GM12878 (cell line): ENCODE measurements at regions not wholly inside any gene's neighbourhood (a gene's known extent, or its start where the extent isn't known, plus 50 kb on each side); places are given as distances from the start of the nearest gene placed in this dataset.

Experiments
- ATAC-seq: fragments of 200-7000 bp; cut with Tn5 transposase; 3 replicates; pipeline ENCODE4 v1.9.1; 2020; ENCODE audit warnings: mild to moderate bottlenecking, moderate library complexity
- BruUV-seq: library from RNA; stranded (reverse); fragments of 400-500 nt; replicated peaks from 2 replicates; lab custom pipeline; 2021; lab: Mats Ljungman, UMichigan
- CTCF ChIA-PET: fragments of 300-600 bp; sonication (Branson Sonifier 250); formaldehyde crosslinking; extraction: SDS; loops from one replicate; lab custom pipeline; 2021; ENCODE audit warnings: inconsistent platforms; lab: Yijun Ruan, JAX
- POLR2A ChIA-PET: fragments of 350-600 bp; formaldehyde crosslinking; extraction: SDS; loops from one replicate; lab custom pipeline; 2021; ENCODE audit warnings: inconsistent platforms; lab: Charles Lee
- RAD21 ChIA-PET: fragments of 300-600 bp; sonication (Branson Sonifier 250); formaldehyde crosslinking; loops from one replicate; lab custom pipeline; 2023; ENCODE audit warnings: antibody characterized with exemption; ENCODE audit not compliant: unreplicated experiment; lab: Charles Lee
- SMC1A ChIA-PET: fragments of 300-600 bp; sonication (Branson Sonifier 250); formaldehyde crosslinking; loops from one replicate; lab custom pipeline; 2023; ENCODE audit not compliant: unreplicated experiment, uncharacterized antibody; lab: Charles Lee
- DNase-seq: peaks from one replicate; pipeline ENCODE4 v3.0.0-alpha.2; 2011; ENCODE audit warnings: low read depth, low spot score
- FAIRE-seq: peaks from 3 replicates; lab custom pipeline; 2011; peaks lifted over from hg19 to GRCh38; lab: Jason Lieb, UNC
- H2AFZ ChIP-seq: 2 replicates; pipeline ENCODE4 v1.6.0; 2011; ENCODE audit warnings: low read depth, low read length, control low read depth; ENCODE audit not compliant: control insufficient read depth
- H3K27ac ChIP-seq: 2 replicates; pipeline ENCODE4 v1.5.1; 2011; ENCODE audit warnings: control low read depth; ENCODE audit not compliant: control insufficient read depth, insufficient read depth
- H3K27me3 ChIP-seq, 2 experiments: replicated peaks in 1 of 2; 2 replicates each; pipeline versions ENCODE4 v1.6.0 to v1.6.1; 2011; ENCODE audit warnings: low read length in 1 of 2; ENCODE audit not compliant: control insufficient read depth in 2 of 2, insufficient read depth in 2 of 2
- H3K36me3 ChIP-seq, 2 experiments: 2 replicates each; pipeline ENCODE4 v1.5.1; 2011; ENCODE audit warnings: low read length in 1 of 2; ENCODE audit not compliant: control insufficient read depth in 2 of 2, insufficient read depth in 2 of 2
- H3K4me1 ChIP-seq: 2 replicates; pipeline ENCODE4 v1.6.1; 2011; ENCODE audit warnings: mild to moderate bottlenecking, low read length, moderate library complexity, mixed read lengths; ENCODE audit not compliant: control insufficient read depth, insufficient read depth
- H3K4me2 ChIP-seq: 2 replicates; pipeline ENCODE4 v1.6.0; 2011; ENCODE audit warnings: control low read depth; ENCODE audit not compliant: control insufficient read depth, insufficient read depth
- H3K4me3 ChIP-seq: fragments of 200-600 bp; sonication (generic); 2 replicates; pipeline ENCODE4 v1.5.1; 2016
- H3K79me2 ChIP-seq: 2 replicates; pipeline ENCODE4 v1.6.0; 2011; ENCODE audit warnings: low read length; ENCODE audit not compliant: control insufficient read depth, insufficient read depth
- H3K9ac ChIP-seq: 2 replicates; pipeline ENCODE4 v1.8.0; 2011; ENCODE audit warnings: low read length, control low read depth, mixed read lengths; ENCODE audit not compliant: control insufficient read depth, insufficient read depth
- H3K9me3 ChIP-seq: replicated peaks from 3 replicates; pipeline ENCODE4 v1.5.1; 2011; ENCODE audit warnings: mild to moderate bottlenecking, low read length; ENCODE audit not compliant: control insufficient read depth, insufficient read depth
- H4K20me1 ChIP-seq: 2 replicates; pipeline ENCODE4 v1.6.0; 2011; ENCODE audit not compliant: control insufficient read depth, insufficient read depth
- CBFB ChIP-seq: IDR thresholded peaks from 2 replicates; pipeline ENCODE4 v1.6.1; 2016; ENCODE audit warnings: antibody characterized with exemption, low read depth
- CHD2 ChIP-seq: IDR thresholded peaks from 2 replicates; pipeline ENCODE4 v1.6.1; 2011; ENCODE audit warnings: low read depth, low read length, improper control_type of control experiment, borderline replicate concordance
- CHD4 ChIP-seq: fragments of 200-600 bp; sonication (generic); IDR thresholded peaks from 2 replicates; pipeline ENCODE4 v1.6.1; 2016; ENCODE audit warnings: mild to moderate bottlenecking
- EP300 ChIP-seq, 2 experiments: fragments of 150-350 bp in 1 of 2; IDR thresholded peaks; 2 replicates each; pipeline ENCODE4 v1.6.1; 2011 to 2012; ENCODE audit warnings: low read depth in 2 of 2, low read length in 2 of 2, borderline replicate concordance in 1 of 2, improper control_type of control experiment in 1 of 2, inconsistent platforms in 1 of 2; ENCODE audit not compliant: control insufficient read depth in 1 of 2
- EZH2 ChIP-seq: IDR thresholded peaks from 2 replicates; pipeline ENCODE4 v1.6.1; 2012; ENCODE audit warnings: low read depth, mild to moderate bottlenecking, control low read depth, inconsistent platforms, low read length, borderline replicate concordance; ENCODE audit not compliant: control insufficient read depth
- LARP7 ChIP-seq: fragments of 450-650 bp; IDR thresholded peaks from 2 replicates; pipeline ENCODE4 v1.6.1; 2017; ENCODE audit warnings: mild to moderate bottlenecking
- NFXL1 ChIP-seq: fragments of 450-650 bp; IDR thresholded peaks from 2 replicates; pipeline ENCODE4 v1.6.1; 2017; ENCODE audit warnings: antibody characterized with exemption, mild to moderate bottlenecking, borderline replicate concordance
- NR2C2 ChIP-seq: IDR thresholded peaks from 2 replicates; pipeline ENCODE4 v1.6.1; 2011; ENCODE audit warnings: borderline replicate concordance, low read depth; ENCODE audit not compliant: control insufficient read depth, insufficient read length
- PML ChIP-seq: IDR thresholded peaks from 2 replicates; pipeline ENCODE4 v1.6.1; 2012; ENCODE audit warnings: low read length, inconsistent platforms
- RFX5 ChIP-seq: IDR thresholded peaks from 2 replicates; pipeline ENCODE4 v1.6.1; 2011; ENCODE audit warnings: low read depth, low read length, improper control_type of control experiment
- SIN3A ChIP-seq: IDR thresholded peaks from 2 replicates; pipeline ENCODE4 v1.6.1; 2012; ENCODE audit warnings: low read depth, low read length, improper control_type of control experiment
- SREBF2 ChIP-seq: IDR thresholded peaks from 2 replicates; pipeline ENCODE4 v1.6.1; 2012; ENCODE audit warnings: mild to moderate bottlenecking, low read length
- SRF ChIP-seq, 2 experiments: IDR thresholded peaks; 2 replicates each; pipeline ENCODE4 v1.6.1; 2011; ENCODE audit warnings: low read depth in 2 of 2, low read length in 2 of 2, mild to moderate bottlenecking in 1 of 2, moderate library complexity in 1 of 2
- STAT3 ChIP-seq: IDR thresholded peaks from 2 replicates; pipeline ENCODE4 v1.6.1; 2011; ENCODE audit warnings: low read depth, low read length, improper control_type of control experiment
- ZNF24 ChIP-seq: fragments of 450-650 bp; IDR thresholded peaks from 2 replicates; pipeline ENCODE4 v1.6.1; 2017; ENCODE audit warnings: antibody characterized with exemption, mild to moderate bottlenecking
- WGBS: methylation state at CpG from one replicate; pipeline ENCODE4 v1.1.6; 2016; ENCODE audit warnings: low lambda C conversion rate; ENCODE audit not compliant: insufficient replicate concordance, insufficient coverage; ENCODE audit errors: missing lambda C conversion rate; 5-methylcytosine and 5-hydroxymethylcytosine counted together
- in situ Hi-C: fragments of 300-500 bp; cut with MboI; formaldehyde crosslinking; loops from 9 replicates; pipeline ENCODE4 v1.14.3; 2018; ENCODE audit warnings: mixed read lengths
- intact Hi-C: fragments of 100-400 bp; cut with micrococcal nuclease; formaldehyde crosslinking; loops from one replicate; pipeline ENCODE4 v1.14.2; 2022; ENCODE audit not compliant: unreplicated experiment
- TF ChIP-seq, protein P1 (sequence below): IDR thresholded peaks from 2 replicates; pipeline ENCODE4 v1.6.1; 2012; ENCODE audit warnings: low read length, inconsistent platforms
- TF ChIP-seq, protein P2 (sequence below): IDR thresholded peaks from 2 replicates; pipeline ENCODE4 v1.6.1; 2012; ENCODE audit warnings: low read depth, low read length, improper control_type of control experiment

GRCh38 chr14:71539650-71540285, 392.5 kb upstream of the RGS6 start:
- SMC1A ChIA-PET: interaction anchor here (0.6 to 8.8 kb wide), 11 partner anchors 11 to 215 kb away, joined by 3 to 79 read pairs (median 4); no protein-coding TSS in a partner anchor
- POLR2A ChIA-PET: interaction anchor here (0.9 to 3.4 kb wide), 4 partner anchors 11 to 47 kb away, joined by 3 to 25 read pairs (median 6); no protein-coding TSS in a partner anchor

More at GRCh38 chr14:71539650-71540285, 392.5 kb upstream of the RGS6 start:
- Histone ChIP-seq H2AFZ (no peak overlapping the region), H3K4me2 (no peak overlapping the region), H3K27ac (no peak overlapping the region), H3K4me3 (no peak overlapping the region), H3K4me1 (0 out of 2 replicates have a peak, but pooled peaks cover 5% of the 10 kb centered on the region), H3K79me2 (peaks cover 9% of the 10 kb centered on the region), H4K20me1 (no peaks in the 10 kb centered on the region), H3K36me3 (no peaks in the 10 kb centered on the region), H3K27me3 (no peaks in the 10 kb centered on the region), H3K9me3 (no peaks in the 10 kb centered on the region), H3K9ac (no peak overlapping the region)
- ChIA-PET CTCF (interaction anchor here (0.7 to 3.0 kb wide), 5 partner anchors 8 to 136 kb away, joined by 3 to 8 read pairs (median 3); no protein-coding TSS in a partner anchor), RAD21 (interaction anchor here (0.6 to 2.1 kb wide), 5 partner anchors 11 to 213 kb away, joined by 3 to 7 read pairs (median 4); no protein-coding TSS in a partner anchor)
- no peak for DNase-seq
- no peak for TF ChIP-seq SREBF2
- TF ChIP-seq NFXL1: no peak
- TF ChIP-seq, protein P1, sequence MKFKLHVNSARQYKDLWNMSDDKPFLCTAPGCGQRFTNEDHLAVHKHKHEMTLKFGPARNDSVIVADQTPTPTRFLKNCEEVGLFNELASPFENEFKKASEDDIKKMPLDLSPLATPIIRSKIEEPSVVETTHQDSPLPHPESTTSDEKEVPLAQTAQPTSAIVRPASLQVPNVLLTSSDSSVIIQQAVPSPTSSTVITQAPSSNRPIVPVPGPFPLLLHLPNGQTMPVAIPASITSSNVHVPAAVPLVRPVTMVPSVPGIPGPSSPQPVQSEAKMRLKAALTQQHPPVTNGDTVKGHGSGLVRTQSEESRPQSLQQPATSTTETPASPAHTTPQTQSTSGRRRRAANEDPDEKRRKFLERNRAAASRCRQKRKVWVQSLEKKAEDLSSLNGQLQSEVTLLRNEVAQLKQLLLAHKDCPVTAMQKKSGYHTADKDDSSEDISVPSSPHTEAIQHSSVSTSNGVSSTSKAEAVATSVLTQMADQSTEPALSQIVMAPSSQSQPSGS: no peak
- TF ChIP-seq, protein P2, sequence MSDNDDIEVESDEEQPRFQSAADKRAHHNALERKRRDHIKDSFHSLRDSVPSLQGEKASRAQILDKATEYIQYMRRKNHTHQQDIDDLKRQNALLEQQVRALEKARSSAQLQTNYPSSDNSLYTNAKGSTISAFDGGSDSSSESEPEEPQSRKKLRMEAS: no peak
- no peak for TF ChIP-seq CBFB
- TF ChIP-seq SIN3A: no peak
- no peak for TF ChIP-seq SRF (IDR thresholded peaks at IDR 0.05; ENCODE audit: low read depth in 2 of 2, low read length in 2 of 2)
- no peak for TF ChIP-seq EP300 (IDR thresholded peaks at IDR 0.05; ENCODE audit: borderline replicate concordance in 1 of 2, control insufficient read depth in 1 of 2, low read depth in 2 of 2, low read length in 2 of 2)
- no peak for TF ChIP-seq STAT3
- no peak for TF ChIP-seq EZH2
- TF ChIP-seq CHD4: no peak
- TF ChIP-seq LARP7: no peak
- no peak for TF ChIP-seq NR2C2
- no peak for TF ChIP-seq CHD2
- TF ChIP-seq RFX5: no peak
- no peak for TF ChIP-seq PML
- no peak for TF ChIP-seq ZNF24
- intact Hi-C loops: no loop called here
- FAIRE-seq: no peak
- WGBS: 97% methylated on average over 8 of the region's 8 CpGs
- in situ Hi-C loops: no loop called here
- no peak for ATAC-seq
- no TSS peak for BruUV-seq
